ENCODE measurements at regions not wholly inside any gene's neighbourhood (a gene's known extent, or its start where the extent isn't known, plus 50 kb on each side); places are given as distances from the start of the nearest gene placed in this dataset.
"Not testable (repeated sequence)": the region's sequence is repeated elsewhere in the genome, so short reads cannot be mapped to it uniquely, and the experiment has no call there.

DNA sequence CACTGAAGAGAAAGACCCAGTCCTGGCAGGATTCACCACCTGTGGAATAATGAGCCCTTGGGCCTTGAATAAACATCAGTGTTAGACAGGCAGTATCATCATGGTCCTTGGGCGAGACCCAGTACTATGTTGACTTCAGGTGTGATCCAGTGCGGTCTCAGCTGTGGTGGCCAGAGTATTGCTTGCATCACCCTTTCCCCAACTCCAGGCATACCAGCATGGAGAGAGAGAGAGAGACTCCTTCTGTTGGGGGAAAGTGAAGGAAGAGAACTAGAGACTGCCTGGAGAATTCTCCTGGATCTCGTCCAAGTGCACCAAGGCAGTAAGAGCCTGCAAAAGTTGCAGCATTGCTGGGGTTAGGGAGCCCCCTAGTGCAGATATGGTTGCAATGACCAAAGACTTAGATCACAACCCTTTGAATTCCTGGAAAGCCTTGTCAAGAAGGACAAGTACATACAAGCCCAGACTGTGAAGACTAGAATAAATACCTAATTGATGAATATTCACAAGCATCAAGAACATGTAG, 61.1 kb upstream of the VAMP7 start:
- DNase-seq, result peak; percentile 28

DNA sequence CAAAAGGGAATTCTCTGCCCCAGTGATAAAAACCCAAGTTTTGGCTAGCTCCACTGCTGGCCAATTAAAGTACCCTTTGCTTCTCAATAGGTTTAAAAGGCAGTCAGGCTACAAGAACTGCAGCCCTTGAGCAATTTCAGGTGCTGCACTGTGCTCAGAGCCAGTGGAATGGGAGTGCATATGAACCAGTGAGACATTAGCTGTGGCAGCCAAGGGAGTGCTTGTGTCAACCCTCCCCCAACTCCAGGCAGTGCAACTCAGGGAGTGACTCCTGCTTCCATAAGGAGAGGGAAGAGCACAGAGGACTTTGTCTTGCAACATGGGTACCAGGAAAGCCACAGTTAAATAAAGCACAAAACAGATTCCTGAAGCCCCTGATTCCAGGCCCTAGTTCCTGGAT, 61.6 kb upstream of the VAMP7 start:
- DNase-seq, result no peak

DNA sequence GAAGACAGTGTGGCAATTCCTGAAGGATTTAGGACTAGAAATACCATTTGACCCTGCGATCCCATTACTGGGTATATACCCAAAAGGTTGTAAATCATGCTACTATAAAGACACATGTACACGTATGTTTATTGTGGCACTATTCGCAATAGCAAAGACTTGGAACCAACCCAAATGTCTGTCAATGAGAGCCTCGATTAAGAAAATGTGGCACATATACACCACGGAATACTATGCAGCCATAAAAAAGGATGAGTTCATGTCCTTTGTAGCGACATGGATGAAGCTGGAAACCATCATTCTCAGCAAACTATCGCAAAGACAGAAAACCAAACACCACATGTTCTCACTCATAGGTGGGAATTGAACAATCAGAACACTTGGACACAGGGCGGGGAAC, 66.8 kb upstream of the VAMP7 start:
- DNase-seq, result not testable (repeated sequence)

DNA sequence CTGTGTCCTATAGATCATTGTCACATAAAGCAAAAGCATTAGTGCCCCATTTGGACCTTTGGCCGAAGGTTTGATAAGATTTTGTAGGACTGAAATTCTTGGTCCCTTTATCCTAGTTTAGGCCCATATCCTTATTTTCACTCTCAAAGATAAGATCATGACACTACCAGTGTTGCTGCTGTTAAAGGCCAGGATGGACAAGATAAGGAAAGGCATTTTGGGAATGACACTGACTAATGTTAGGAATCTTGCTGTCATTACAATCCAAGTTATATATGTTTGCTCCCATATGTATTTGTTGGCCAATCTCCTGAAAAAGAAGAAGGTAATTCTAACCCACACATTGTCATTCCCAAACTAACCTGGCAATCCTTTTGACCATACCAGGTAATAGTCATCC, 101.3 kb upstream of the VAMP7 start:
- DNase-seq, result no peak

DNA sequence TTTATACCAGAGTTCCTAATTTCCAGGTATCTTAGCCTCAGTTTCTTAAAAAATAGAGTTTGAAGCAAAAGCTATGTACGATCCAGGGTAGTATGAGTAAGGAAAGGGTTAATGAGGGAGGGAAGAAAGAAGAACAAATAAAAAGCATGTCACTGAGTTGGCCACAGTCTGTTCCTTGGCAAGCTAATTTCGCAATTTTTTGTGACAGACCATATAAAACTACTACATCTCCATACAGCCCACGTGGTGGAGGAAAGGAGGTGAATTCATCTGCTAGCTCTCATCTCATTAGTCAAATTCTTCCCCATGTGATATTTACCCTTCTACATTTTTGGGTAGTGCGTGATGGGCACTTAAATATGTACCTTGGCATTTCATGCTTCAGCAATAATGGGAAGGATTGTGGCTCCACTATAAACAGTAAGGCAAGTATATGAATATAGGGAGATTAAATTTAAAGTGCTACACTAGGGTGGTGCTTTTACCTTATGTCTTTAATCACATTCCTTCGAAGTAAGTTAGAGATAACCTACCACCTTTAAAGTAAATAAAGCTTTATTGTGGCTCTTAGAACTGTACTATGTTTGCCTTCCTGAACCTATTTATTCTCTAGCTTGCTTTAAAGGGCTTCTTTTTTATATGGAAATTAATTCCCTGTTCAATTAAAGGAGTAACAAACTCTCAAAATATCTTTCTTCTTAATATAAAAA, 102.1 kb upstream of the VAMP7 start:
- DNase-seq, result no peak

DNA sequence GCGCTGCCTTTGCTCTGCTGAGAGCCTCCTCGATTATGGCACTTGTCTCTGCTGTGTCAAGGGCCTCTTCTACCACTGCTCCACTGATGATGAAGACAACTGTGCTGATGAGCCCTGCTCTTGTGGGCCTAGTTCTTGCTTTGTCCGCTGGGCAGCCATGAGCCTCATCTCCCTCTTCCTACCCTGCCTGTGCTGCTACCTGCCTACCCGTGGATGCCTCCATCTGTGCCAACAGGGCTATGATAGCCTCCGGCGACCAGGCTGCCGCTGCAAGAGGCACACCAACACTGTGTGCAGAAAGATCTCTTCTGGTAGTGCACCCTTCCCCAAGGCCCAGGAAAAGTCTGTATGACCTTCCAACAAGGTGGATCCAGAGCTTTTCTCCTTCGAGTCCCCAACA, 106.8 kb upstream of the VAMP7 start:
- no peak for DNase-seq

DNA sequence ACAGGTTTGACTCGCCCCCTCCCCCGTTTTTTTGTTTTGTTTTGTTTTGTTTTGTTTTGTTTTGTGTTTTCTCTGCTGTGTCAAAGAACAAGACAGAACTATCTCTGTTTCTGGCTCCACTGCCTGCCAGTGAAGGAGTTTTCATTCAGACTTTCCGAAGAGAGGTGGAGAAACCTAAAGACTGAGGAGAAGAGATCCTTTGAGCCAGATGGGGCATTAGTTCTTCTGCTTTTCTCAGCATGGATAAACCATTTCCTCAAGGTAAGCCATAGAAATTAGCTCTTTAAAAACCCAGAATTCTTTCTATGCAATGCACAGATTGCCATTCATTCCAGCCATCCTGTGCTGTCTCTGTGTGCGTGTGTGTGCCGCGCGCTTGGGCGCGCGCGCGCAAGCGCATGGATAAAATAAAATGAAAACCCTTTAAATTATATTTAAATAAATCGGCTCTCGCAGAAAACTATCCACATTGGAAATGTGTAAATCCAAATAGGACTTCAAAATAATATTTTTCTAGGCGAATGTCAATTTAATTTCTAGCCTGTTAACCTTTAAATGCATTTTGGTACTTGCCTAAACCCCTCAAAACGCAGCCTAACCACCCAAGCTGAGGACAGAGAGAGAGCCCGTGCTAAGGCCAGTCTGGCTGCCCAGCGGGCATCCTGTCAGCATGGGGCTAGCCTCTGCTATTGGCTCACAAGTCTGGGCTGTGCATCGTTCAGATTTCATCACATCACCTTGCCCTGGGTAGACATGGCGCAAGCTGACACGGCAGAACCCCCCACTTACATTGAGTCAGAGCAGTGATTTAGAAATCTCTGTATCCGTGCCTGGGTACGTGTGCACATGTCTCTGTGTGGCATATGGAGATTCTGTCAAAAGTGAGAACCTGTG, 113.0 kb upstream of the VAMP7 start:
- no peak for DNase-seq

DNA sequence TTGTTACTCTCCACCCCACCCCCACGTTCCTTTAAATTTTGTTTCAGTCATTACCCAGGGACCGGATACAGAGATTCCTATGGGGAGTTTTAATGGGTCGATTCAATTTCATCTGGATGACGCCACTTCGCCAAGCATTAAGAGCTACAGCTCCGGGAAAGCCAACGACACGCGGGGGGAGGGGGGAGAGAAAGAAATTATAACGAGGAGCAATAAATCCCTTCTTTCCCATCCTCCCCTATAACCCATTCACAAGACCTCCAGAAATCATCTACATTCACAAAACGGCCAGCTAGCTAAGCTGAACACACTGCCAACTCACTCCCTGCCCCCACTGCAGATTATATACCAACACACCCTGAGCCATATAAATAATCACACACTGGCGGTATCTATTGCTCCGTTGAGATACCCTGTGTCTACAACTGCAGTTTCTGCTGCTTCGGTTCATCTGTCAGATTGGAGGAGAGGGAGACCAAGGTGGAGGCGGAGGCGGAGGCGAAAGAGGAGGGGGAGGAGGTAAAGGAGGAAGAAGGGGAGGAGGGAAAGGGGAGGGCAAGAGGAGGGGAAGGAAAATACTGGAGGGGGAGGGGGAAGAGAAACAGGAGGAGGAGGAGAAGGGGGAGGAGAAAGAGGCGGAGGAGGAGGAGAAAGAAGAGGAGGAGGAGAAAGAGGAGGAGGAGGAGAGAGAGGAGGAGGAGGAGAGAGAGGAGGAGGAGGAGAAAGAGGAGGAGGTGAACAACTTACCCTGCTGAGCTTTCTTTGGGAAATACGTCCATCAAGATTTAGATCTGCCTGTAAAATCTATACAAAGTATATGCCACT, 113.9 kb upstream of the VAMP7 start:
- peak; percentile 42 for DNase-seq

DNA sequence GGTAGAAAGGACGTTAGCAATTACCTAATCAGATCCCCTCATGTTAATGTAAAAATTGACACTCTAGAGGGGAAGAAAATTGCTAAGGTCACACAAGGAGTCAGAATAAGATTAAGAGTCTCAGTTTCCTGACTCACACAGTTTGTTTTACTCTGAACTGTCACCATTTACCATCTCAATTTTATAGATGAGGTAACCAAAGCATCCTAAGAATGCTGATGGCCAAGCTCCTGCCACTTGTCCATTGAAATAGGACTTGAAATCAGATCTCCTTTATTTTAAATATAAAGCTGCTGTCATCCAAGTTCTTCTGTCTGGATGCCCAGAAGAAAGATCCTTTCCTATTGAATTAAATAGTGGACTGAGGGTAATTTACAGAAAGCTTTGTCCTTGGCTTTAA, 114.8 kb upstream of the VAMP7 start:
- no peak for DNase-seq

DNA sequence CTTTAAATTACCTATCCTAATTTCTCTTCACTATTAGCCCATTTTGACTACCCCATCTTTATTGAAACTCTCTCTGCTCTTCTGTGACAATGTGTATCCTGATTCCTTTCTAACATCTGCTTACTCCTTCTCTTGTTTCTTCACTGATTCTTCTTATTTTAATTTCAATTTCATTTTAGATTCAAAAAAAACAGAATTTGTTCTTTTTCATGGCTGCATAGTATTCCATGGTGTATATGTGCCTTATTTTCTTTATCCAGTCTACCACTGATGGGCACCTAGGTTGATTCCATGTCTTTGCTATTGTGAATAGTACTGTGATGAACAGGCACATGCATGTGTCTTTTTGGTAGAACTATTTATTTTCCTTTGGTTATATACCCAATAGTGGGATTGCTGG, 120.0 kb upstream of the VAMP7 start:
- no peak for DNase-seq

DNA sequence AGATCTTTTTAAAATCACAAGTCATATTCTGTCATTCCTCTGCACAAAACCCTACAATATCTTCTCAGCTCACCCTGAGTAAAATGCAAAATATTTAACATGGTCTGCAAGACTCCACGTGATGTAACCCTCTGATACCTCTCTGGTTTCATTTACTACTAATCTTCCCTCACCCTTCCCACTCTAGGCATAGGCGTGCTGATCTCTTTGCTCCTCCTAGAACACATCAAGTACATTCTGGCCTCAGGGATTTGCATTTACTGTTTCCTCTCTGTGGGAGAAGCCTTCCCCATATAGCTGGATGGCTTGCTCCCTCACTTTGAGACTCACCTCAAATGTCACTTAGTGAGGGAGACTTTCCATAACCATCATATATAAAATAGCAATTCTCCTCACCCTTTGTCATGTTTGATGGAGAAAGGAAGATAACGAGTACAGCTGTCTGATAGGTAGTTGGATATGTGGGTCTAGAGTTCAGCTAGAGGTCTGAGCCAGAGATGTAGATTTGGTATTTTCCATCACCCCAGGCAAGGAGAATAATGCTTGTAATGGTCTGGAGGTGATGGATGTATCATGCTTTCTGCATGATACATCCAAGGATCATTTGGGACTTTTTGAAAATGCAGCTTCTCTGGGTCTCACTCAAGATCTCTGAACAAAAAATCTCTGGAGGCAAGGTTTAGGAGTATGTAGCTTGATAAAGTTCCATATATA, 123.9 kb upstream of the VAMP7 start:
- no peak for DNase-seq

DNA sequence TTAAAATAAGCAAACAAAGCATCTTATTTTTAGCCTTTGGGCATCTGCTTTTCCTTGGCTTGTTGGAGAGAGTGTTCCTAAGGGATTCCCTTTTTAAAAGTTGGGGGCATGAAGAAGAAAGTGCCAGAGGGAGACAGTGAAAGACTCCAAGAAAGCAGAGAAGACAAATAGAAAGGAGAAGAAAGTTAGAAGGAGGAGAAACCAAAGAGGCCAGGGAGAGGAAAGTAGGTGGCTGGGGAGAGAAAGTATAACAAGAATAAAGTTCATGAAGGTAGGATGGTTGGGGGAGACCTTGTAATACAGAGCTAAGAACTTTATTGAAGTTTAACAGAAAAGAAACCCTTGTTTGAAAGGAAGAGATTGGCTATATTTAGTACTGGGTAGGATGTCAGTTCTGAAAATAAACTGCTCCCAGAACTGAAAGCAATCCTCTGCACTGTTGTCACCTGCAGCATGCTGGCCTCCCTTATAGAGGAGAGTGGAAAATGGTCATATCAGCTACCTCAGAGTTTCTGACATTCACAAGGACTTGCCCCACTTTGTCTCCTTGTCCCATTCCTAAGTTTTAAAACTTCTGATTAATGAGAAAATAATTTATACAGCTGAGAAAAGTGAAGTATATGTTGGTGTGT, 125.3 kb upstream of the VAMP7 start:
- no peak for DNase-seq

DNA sequence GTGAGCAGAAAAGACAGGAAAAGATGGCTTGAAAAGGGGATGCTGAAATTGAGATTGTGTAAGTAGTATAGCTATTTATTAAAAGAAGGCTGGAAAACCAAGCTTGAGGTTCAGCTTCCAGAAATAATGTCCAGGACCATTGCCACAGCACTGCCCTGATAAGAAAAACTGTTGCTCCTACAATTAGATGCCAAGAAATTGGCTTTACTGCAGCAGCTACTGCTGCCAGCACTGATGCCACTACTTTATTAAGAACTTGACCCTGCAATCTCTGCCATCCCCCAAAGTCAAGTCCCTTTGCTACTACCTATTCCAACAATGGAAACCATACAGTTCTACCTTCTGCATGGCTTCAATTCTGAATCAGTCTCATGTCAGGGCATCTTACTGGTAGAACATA, 130.0 kb upstream of the VAMP7 start:
- no peak for DNase-seq

DNA sequence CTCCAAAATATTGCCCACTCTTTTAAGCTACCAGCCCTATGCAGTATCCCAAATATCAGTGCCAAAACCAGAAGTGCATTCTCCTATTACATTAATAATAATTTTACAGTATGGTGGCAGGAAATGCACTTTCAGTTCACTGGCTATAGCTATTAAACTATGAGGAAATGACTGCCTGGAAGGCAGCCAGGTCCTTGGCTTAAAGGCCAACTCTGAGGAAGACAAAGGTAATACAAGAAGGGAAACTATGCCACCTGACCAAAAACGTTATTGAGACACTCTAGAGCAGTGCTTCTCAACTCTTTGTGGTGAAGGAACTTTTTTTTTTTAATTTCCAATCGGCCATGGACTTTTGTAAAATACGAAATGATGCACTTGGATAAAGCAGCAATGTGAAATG, 133.6 kb upstream of the VAMP7 start:
- DNase-seq, result no peak

DNA sequence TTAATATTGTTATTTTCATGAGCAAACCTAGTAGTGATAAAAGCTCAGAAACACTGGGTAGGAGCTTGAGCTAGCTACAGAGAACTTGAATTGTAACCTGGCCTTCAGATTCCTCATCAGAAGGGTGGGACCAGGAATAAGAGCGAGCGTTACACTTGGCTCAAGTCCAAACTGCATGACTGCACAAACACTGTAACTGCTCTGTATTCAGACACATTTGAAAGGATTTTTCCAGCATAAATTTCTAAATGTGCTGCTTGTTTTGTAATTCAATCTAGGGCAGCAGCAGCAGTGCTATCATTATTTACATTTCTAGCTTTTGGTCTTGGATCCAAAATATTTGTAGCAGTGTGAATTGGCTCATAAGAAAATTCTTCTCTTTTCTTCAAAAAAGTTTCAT, 133.0 kb upstream of the TMLHE start:
- no peak for DNase-seq

DNA sequence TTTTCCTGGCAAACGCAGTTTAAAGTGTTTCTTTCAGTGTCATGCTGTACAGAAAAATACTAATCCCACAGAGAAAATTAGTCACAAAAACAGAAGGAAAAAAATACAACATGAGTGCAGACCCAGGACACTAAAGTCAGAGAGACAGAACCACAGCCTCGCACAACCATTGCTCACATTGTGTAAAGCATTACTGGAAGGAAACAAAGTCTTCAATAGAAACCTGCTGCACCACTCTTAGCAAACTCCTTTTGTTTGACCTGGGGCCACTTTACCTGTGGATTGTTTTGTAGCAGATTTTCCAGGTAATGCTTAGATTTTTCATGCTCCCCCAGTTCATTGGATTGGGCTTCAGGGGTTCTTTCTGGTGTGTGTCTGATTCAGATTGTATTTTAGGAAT, 131.8 kb upstream of the TMLHE start:
- DNase-seq, result no peak

DNA sequence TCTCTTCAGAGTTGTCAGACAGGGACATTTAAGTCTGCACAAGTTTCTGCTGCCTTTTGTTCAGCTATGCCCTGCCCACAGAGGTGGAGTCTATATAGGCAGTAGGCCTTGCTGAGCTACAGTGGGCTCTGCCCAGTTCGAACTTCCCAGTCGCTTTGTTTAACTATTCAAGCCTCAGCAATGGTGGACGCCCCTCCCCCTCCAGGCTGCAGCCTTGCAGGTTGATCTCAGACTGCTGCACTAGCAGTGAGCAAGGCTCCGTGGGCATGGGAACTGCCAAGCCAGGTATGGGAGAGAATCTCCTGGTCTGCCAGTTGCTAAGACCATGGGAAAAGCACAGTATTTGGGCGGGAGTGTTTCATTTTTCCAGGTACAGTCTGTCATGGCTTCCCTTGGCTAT, 115.6 kb upstream of the TMLHE start:
- DNase-seq, result not testable (repeated sequence)

DNA sequence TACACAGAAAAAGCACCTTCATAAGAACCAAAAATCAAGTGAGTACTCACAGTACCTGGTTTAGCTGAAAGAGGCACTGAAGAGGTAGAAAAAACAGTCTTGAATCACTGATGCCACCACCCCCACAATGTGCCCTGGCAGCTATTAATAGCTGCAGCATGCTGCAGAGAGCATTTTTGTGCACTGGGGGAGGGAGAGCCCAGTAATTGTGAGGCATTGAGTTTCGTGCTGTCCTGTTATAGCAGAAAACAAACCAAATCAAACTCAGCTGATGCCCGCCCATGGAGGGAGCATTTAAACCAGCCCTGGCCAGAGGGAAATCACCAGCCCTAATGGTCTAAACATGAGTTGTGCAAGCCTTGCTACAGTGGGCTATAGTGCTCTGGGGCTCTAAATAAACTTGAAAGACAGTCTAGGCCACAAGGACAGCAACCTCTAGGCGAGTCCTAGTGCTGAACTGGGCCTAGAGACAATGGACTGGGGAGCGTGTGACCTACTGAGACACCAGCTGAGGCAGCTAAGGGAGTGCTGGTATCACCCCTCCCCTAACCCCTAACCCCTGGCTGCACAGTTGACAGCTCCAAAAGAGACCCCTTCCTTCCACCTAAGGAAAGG, 106.3 kb upstream of the TMLHE start:
- DNase-seq, result no peak

DNA sequence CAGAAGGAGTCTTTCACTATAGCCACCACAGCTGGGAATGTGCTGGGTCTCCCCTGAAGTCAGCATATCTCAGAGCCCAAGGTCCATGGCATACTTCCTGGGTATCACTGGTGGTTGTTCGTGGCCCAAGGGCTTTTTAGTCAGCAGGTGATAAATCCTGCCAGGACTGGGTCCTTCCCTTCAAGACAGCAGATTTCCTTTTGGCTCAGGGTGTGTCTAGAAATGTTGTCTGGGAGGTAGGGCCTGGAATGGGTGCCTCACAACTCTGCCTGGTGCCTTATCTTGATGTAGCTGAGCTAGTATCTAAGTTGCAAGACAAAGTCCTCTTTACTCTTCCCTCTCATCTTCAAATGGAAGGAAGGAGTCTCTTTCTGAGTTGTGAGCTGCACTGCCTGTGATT, 102.4 kb upstream of the TMLHE start:
- DNase-seq, result no peak

DNA sequence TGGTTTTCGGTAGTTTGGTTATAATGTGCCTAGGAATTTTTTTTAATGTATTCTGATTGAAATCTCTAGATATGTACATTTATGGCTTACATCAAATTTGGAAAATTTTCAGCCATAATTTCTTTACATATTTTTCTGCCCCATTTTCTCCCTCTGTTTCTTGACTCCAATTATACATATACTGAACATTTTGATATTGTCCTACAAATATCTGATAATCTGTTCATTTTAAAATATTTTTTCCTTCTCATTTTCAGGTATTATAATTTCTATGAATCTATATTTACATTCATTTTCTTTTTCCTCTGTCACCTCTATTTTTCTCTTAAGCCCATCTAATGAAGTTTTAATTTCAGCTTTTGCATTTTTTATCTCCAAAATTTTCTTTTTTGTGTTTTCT, 82.7 kb upstream of the TMLHE start:
- no peak for DNase-seq

DNA sequence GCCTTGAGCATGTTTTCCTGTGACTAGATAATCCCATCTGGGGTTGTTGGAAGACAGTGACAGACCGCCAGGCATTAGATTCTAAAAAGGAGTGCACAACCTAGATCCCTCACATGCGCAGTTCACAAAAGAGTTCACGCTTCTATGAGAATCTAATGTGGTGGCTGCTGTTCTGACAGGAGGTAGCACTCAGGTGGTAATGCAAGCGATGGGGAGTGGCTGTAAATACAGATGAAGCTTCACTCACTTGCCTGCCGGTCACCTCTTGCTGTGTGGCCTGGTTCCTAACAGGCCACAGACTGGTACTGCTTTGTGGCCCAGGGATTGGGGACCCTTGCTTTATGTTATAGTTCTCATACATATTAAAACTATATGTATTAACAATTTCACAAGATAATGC, 81.9 kb upstream of the TMLHE start:
- no peak for DNase-seq

DNA sequence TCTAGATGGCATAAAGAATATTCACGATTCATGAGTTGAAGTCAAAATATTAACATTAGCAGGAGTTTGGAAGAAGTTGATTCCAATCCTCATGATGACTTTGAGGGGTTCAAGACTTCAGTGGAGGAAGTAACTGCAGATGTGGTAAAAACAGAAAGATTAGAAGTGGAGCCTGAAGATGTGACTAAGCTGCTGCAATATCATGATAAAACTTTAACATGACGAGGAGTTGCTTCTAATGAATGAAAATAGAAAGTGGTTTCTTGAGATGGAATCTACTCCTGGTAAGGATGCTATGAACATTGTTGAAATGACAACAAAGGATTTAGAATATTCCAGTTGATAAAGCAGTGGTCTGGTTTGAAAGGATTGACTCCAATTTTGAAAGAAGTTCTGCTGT, 70.1 kb upstream of the TMLHE start:
- DNase-seq, result no peak
